ENCODE measurements at regions not wholly inside any gene's neighbourhood (a gene's known extent, or its start where the extent isn't known, plus 50 kb on each side); places are given as distances from the start of the nearest gene placed in this dataset.

- TF ChIP-seq, protein P1, sequence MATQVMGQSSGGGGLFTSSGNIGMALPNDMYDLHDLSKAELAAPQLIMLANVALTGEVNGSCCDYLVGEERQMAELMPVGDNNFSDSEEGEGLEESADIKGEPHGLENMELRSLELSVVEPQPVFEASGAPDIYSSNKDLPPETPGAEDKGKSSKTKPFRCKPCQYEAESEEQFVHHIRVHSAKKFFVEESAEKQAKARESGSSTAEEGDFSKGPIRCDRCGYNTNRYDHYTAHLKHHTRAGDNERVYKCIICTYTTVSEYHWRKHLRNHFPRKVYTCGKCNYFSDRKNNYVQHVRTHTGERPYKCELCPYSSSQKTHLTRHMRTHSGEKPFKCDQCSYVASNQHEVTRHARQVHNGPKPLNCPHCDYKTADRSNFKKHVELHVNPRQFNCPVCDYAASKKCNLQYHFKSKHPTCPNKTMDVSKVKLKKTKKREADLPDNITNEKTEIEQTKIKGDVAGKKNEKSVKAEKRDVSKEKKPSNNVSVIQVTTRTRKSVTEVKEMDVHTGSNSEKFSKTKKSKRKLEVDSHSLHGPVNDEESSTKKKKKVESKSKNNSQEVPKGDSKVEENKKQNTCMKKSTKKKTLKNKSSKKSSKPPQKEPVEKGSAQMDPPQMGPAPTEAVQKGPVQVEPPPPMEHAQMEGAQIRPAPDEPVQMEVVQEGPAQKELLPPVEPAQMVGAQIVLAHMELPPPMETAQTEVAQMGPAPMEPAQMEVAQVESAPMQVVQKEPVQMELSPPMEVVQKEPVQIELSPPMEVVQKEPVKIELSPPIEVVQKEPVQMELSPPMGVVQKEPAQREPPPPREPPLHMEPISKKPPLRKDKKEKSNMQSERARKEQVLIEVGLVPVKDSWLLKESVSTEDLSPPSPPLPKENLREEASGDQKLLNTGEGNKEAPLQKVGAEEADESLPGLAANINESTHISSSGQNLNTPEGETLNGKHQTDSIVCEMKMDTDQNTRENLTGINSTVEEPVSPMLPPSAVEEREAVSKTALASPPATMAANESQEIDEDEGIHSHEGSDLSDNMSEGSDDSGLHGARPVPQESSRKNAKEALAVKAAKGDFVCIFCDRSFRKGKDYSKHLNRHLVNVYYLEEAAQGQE (IDR thresholded peaks at IDR 0.05): no peak
- TF ChIP-seq CTCF (IDR thresholded peaks at IDR 0.05; ENCODE audit: low read depth, low read length, missing input control) (no peak), TAF1 (conservative IDR thresholded peaks at IDR 0.05) (no peak), MAX (IDR thresholded peaks at IDR 0.05) (no peak), SP1 (IDR thresholded peaks at IDR 0.05) (no peak), RAD21 (IDR thresholded peaks at IDR 0.05) (no peak)
These were observed 942.0 kb downstream of the SQOR start for GRCh38 chr15:46576646-46577395.
